GM19452 (cell line): ENCODE measurements at regions not wholly inside any gene's neighbourhood (a gene's known extent, or its start where the extent isn't known, plus 50 kb on each side); places are given as distances from the start of the nearest gene placed in this dataset.
"Not testable (repeated sequence)": the region's sequence is repeated elsewhere in the genome, so short reads cannot be mapped to it uniquely, and the experiment has no call there.

Source experiments
- ATAC-seq: cut with Tn5 transposase; IDR thresholded peaks from one replicate; pipeline ENCODE4 v1.9.1; 2021; ENCODE audit not compliant: unreplicated experiment

- no peak for ATAC-seq
Measured at GRCh38 chr18:77329651-77330050, 80.0 kb downstream of the GALR1 start.

GRCh38 chr18:77334876-77335275 lies 85.2 kb downstream of the GALR1 start:
- no peak for ATAC-seq

- ATAC-seq: no peak
Measured at GRCh38 chr18:77337604-77338003, 88.0 kb downstream of the GALR1 start.

GRCh38 chr18:77339093-77339492 lies 89.4 kb downstream of the GALR1 start:
- no peak for ATAC-seq

- ATAC-seq: no peak
Measured at GRCh38 chr18:77339623-77340022, 90.0 kb downstream of the GALR1 start.

GRCh38 chr18:77340815-77341214 lies 91.2 kb downstream of the GALR1 start:
- ATAC-seq: no peak

- no peak for ATAC-seq
Measured at GRCh38 chr18:77341527-77342325, 92.1 kb downstream of the GALR1 start.

GRCh38 chr18:77342736-77343135 lies 93.1 kb downstream of the GALR1 start:
- ATAC-seq: no peak

- ATAC-seq: no peak
Measured at GRCh38 chr18:77343846-77344510, 94.3 kb downstream of the GALR1 start.

- no peak for ATAC-seq
Measured at GRCh38 chr18:77344786-77345500, 95.3 kb downstream of the GALR1 start.

- ATAC-seq: no peak
Measured at GRCh38 chr18:77346208-77346810, 96.7 kb downstream of the GALR1 start.

GRCh38 chr18:77353349-77353748 lies 103.7 kb downstream of the GALR1 start:
- not testable (repeated sequence) for ATAC-seq

- no peak for ATAC-seq
Measured at GRCh38 chr18:77359561-77360314, 110.1 kb downstream of the GALR1 start.

- ATAC-seq: no peak
Measured at GRCh38 chr18:77360315-77361190, 110.9 kb downstream of the GALR1 start.

- ATAC-seq: no peak
Measured at GRCh38 chr18:77361382-77361781, 111.7 kb downstream of the GALR1 start.

GRCh38 chr18:77365667-77366066 lies 116.0 kb downstream of the GALR1 start:
- no peak for ATAC-seq

GRCh38 chr18:77366067-77366719 lies 116.5 kb downstream of the GALR1 start:
- no peak for ATAC-seq

GRCh38 chr18:77366720-77367641 lies 117.3 kb downstream of the GALR1 start:
- no peak for ATAC-seq
